RWPE2 (cell line): ENCODE measurements at regions not wholly inside any gene's neighbourhood (a gene's known extent, or its start where the extent isn't known, plus 50 kb on each side); places are given as distances from the start of the nearest gene placed in this dataset.

Experiments used
- ATAC-seq: fragments of 200-7000 bp; cut with Tn5 transposase; 3 replicates; pipeline ENCODE4 v1.9.1; 2021; ENCODE audit warnings: low read depth
- DNase-seq: peaks from one replicate; pipeline ENCODE4 v3.0.0-alpha.2; 2020; ENCODE audit warnings: low spot score
- H3K27ac ChIP-seq: fragments of 450-650 bp; 2 replicates; pipeline ENCODE4 v1.5.1; 2017; ENCODE audit warnings: mild to moderate bottlenecking; ENCODE audit not compliant: poor library complexity, severe bottlenecking
- H3K27me3 ChIP-seq: fragments of 250-450 bp; sonication (Bioruptor Pico); 2 replicates; pipeline ENCODE4 v1.5.1; 2021; ENCODE audit warnings: mild to moderate bottlenecking, moderate library complexity; ENCODE audit not compliant: insufficient read depth, poor library complexity, severe bottlenecking
- H3K36me3 ChIP-seq: fragments of 250-450 bp; sonication (Bioruptor Pico); 2 replicates; pipeline ENCODE4 v1.5.1; 2020; ENCODE audit warnings: low read depth, mild to moderate bottlenecking, moderate library complexity
- H3K4me1 ChIP-seq: fragments of 250-450 bp; sonication (Bioruptor Pico); 2 replicates; pipeline ENCODE4 v1.5.1; 2021; ENCODE audit warnings: mild to moderate bottlenecking, moderate library complexity; ENCODE audit not compliant: insufficient read depth, poor library complexity, severe bottlenecking
- H3K4me3 ChIP-seq: fragments of 250-450 bp; sonication (Bioruptor Pico); 2 replicates; pipeline ENCODE4 v1.5.1; 2021; ENCODE audit warnings: mild to moderate bottlenecking, moderate library complexity; ENCODE audit not compliant: severe bottlenecking
- H3K9me3 ChIP-seq: fragments of 250-450 bp; sonication (Bioruptor Pico); 2 replicates; pipeline ENCODE4 v1.5.1; 2021; ENCODE audit warnings: mild to moderate bottlenecking, moderate library complexity; ENCODE audit not compliant: severe bottlenecking
- TF ChIP-seq, protein P1 (sequence below): fragments of 450-650 bp; IDR thresholded peaks from one replicate; pipeline ENCODE4 v1.5.1; 2017; ENCODE audit warnings: mild to moderate bottlenecking, moderate library complexity; ENCODE audit not compliant: poor library complexity, severe bottlenecking

DNA sequence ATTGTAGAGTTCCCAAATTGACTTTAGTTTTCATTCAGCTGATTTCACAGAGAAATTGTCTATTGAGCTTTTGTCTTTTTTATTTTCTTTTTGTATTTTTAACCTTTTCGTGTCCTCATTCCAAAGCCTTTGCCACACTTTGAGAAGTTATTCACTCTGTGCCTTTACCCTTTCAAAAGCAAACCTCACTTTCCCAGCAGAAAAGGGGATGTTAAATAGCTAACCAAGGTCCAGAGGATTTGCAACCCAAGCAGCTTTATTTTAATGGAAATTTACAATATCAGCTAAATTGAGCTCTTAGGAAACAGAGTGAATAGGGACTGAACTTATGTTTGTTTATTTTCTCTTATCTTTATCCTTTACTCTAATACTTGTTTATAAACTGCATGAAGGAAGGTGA is 428.8 kb downstream of the PCDH7 start:
- no peaks in the 10 kb centered on the region for H3K4me1 ChIP-seq
- no peak overlapping the region for H3K4me3 ChIP-seq
- no peaks in the 10 kb centered on the region for H3K27me3 ChIP-seq
- H3K9me3 ChIP-seq = no peaks in the 10 kb centered on the region
- DNase-seq (no peak), ATAC-seq (no peak)
- H3K27ac ChIP-seq = no peak overlapping the region
- TF ChIP-seq, protein P1, sequence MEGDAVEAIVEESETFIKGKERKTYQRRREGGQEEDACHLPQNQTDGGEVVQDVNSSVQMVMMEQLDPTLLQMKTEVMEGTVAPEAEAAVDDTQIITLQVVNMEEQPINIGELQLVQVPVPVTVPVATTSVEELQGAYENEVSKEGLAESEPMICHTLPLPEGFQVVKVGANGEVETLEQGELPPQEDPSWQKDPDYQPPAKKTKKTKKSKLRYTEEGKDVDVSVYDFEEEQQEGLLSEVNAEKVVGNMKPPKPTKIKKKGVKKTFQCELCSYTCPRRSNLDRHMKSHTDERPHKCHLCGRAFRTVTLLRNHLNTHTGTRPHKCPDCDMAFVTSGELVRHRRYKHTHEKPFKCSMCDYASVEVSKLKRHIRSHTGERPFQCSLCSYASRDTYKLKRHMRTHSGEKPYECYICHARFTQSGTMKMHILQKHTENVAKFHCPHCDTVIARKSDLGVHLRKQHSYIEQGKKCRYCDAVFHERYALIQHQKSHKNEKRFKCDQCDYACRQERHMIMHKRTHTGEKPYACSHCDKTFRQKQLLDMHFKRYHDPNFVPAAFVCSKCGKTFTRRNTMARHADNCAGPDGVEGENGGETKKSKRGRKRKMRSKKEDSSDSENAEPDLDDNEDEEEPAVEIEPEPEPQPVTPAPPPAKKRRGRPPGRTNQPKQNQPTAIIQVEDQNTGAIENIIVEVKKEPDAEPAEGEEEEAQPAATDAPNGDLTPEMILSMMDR = no peak
- no peaks in the 10 kb centered on the region for H3K36me3 ChIP-seq

- TF ChIP-seq, protein P1 = no peak
- Histone ChIP-seq H3K36me3 (no peaks in the 10 kb centered on the region), H3K27me3 (no peaks in the 10 kb centered on the region), H3K4me1 (no peaks in the 10 kb centered on the region), H3K9me3 (no peaks in the 10 kb centered on the region), H3K27ac (no peak overlapping the region), H3K4me3 (no peak overlapping the region)
- no peak for DNase-seq
- ATAC-seq = no peak
Observed at GRCh38 chr4:31156221-31156620, 436.1 kb downstream of the PCDH7 start.

DNA sequence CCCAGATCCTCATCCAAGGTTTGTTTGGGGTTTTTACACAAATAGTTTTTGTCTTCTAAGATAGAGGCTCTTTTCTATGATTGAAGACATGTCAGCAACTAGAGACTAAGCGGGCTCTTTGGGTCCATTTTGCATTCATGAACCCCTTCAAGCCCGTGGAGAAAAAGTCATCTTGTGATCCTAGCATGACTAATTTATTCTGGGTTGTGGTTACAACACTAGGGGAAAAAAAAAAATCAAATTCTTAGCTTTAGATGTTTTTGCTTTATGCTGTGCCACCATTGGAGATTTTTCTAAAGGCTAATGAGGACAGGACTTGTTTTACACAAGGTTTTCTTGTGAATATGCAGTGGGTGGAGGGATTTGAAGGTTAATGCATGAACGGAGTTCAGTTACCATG is 440.0 kb downstream of the PCDH7 start:
- Histone ChIP-seq H3K9me3 (no peaks in the 10 kb centered on the region), H3K27ac (no peak overlapping the region), H3K36me3 (no peaks in the 10 kb centered on the region), H3K4me1 (no peaks in the 10 kb centered on the region), H3K27me3 (no peaks in the 10 kb centered on the region), H3K4me3 (no peak overlapping the region)
- TF ChIP-seq, protein P1 = no peak
- ATAC-seq (no peak), DNase-seq (no peak)

GRCh38 chr4:31169846-31170245 is 449.7 kb downstream of the PCDH7 start:
- no peaks in the 10 kb centered on the region for H3K36me3 ChIP-seq
- H3K27me3 ChIP-seq = no peaks in the 10 kb centered on the region
- no peak overlapping the region for H3K4me3 ChIP-seq
- H3K4me1 ChIP-seq = peaks cover 4% of the 10 kb centered on the region
- ATAC-seq (peak; percentile 33; the same call in 1 of the 3 replicates), DNase-seq (no peak)
- TF ChIP-seq, protein P1 = no peak
- H3K27ac ChIP-seq = no peak overlapping the region
- no peaks in the 10 kb centered on the region for H3K9me3 ChIP-seq

GRCh38 chr4:31171362-31171761 is 451.2 kb downstream of the PCDH7 start:
- no peaks in the 10 kb centered on the region for H3K9me3 ChIP-seq
- H3K4me1 ChIP-seq = peaks cover 4% of the 10 kb centered on the region
- ATAC-seq = no peak
- TF ChIP-seq, protein P1 = no peak
- no peaks in the 10 kb centered on the region for H3K27me3 ChIP-seq
- H3K36me3 ChIP-seq = no peaks in the 10 kb centered on the region
- no peak overlapping the region for H3K27ac ChIP-seq
- H3K4me3 ChIP-seq = no peak overlapping the region
- DNase-seq = no peak
